ENCODE measurements at regions not wholly inside any gene's neighbourhood (a gene's known extent, or its start where the extent isn't known, plus 50 kb on each side); places are given as distances from the start of the nearest gene placed in this dataset.

- no peak for TF ChIP-seq EZH2phosphoT487 (IDR thresholded peaks at IDR 0.05; ENCODE audit: insufficient read depth, low read depth)
- TF ChIP-seq EZH2 (IDR thresholded peaks at IDR 0.05; ENCODE audit: insufficient read depth, poor library complexity, severe bottlenecking) = no peak
Measured at GRCh38 chr9:87137718-87138117, 190.4 kb upstream of the GAS1 start.
